Erythroblast (primary cell): ENCODE measurements at regions not wholly inside any gene's neighbourhood (a gene's known extent, or its start where the extent isn't known, plus 50 kb on each side); places are given as distances from the start of the nearest gene placed in this dataset.

Experiments used
- GATA1 ChIP-seq: IDR thresholded peaks from 2 replicates; pipeline ENCODE4 v1.6.1; 2011; ENCODE audit warnings: low read depth, mild to moderate bottlenecking, control low read depth, low read length, moderate library complexity
- POLR2A ChIP-seq: IDR thresholded peaks from 2 replicates; pipeline ENCODE4 v1.6.1; 2011; ENCODE audit warnings: mild to moderate bottlenecking, low read length

DNA sequence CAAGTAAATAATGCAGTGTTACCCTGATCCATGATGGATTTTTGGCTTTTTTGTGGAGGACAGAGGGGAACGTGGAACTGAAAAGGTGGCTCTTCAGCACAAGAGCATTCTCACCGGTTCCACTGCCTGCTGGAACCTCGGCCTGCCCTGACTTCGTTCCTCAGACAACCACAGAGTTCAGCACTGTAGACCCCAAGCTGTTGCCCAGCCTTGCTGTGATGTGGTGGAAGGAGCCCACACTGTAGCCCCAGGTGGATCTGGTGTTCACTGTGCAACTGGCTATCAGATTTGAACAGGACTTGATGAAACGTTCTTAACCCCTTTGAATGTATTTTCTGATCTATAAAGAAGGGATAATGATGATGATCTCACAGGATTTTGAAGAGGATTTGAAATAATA, 293.5 kb downstream of the TRIB2 start:
- TF ChIP-seq POLR2A = no peak
- no peak for TF ChIP-seq GATA1
